H1 (cell line): ENCODE measurements at regions not wholly inside any gene's neighbourhood (a gene's known extent, or its start where the extent isn't known, plus 50 kb on each side); places are given as distances from the start of the nearest gene placed in this dataset.

Experiments used
- CTCF ChIA-PET: fragments of 300-600 bp; sonication (Branson Sonifier 250); formaldehyde crosslinking; loops from one replicate; lab custom pipeline; 2021; ENCODE audit not compliant: partially characterized antibody; lab: Charles Lee
- POLR2A ChIA-PET: fragments of 300-600 bp; sonication (Branson Sonifier 250); formaldehyde crosslinking; loops from one replicate; lab custom pipeline; 2021; ENCODE audit warnings: inconsistent platforms; ENCODE audit not compliant: partially characterized antibody; lab: Charles Lee
- DNase-seq, 2 experiments: peaks; one replicate each; pipeline versions ENCODE4 v3.0.0 to v3.0.0-alpha.2; 2010 to 2022; ENCODE audit warnings: low spot score in 2 of 2, low read depth in 1 of 2, mixed read lengths in 1 of 2
- FAIRE-seq: peaks from 2 replicates; lab custom pipeline; 2011; peaks lifted over from hg19 to GRCh38; lab: Jason Lieb, UNC
- H2AFZ ChIP-seq: 2 replicates; pipeline ENCODE4 v1.8.1; 2012; ENCODE audit warnings: low read length, inconsistent platforms
- H2AK5ac ChIP-seq: 2 replicates; pipeline ENCODE4 v1.6.1; 2013; ENCODE audit warnings: low read depth, low read length
- H2BK120ac ChIP-seq: replicated peaks from 2 replicates; pipeline ENCODE3; 2013; ENCODE audit warnings: low read depth, low read length, inconsistent platforms
- H2BK12ac ChIP-seq: 2 replicates; pipeline ENCODE4 v1.6.1; 2013; ENCODE audit warnings: low read depth, low read length
- H2BK15ac ChIP-seq: 2 replicates; pipeline ENCODE4 v1.6.1; 2013; ENCODE audit warnings: low read length
- H2BK20ac ChIP-seq: 2 replicates; pipeline ENCODE4 v1.6.1; 2013; ENCODE audit warnings: low read length
- H2BK5ac ChIP-seq: 2 replicates; pipeline ENCODE4 v1.6.1; 2013; ENCODE audit warnings: low read depth, low read length
- H3K14ac ChIP-seq: 2 replicates; pipeline ENCODE4 v1.6.1; 2013; ENCODE audit warnings: inconsistent platforms; ENCODE audit not compliant: insufficient read length
- H3K18ac ChIP-seq: 2 replicates; pipeline ENCODE4 v1.6.1; 2013; ENCODE audit warnings: low read length; ENCODE audit errors: extremely low read depth
- H3K23ac ChIP-seq: 2 replicates; pipeline ENCODE4 v1.6.1; 2013; ENCODE audit warnings: inconsistent platforms; ENCODE audit not compliant: insufficient read length
- H3K23me2 ChIP-seq: 2 replicates; pipeline ENCODE4 v1.6.1; 2013; ENCODE audit warnings: low read depth, low read length
- H3K27ac ChIP-seq: 2 replicates; pipeline ENCODE4 v1.6.1; 2011; ENCODE audit warnings: low read depth, low read length, inconsistent platforms
- H3K27me3 ChIP-seq, 4 experiments: replicated peaks in 1 of 4; 1 replicate in 1 of 4; 2 replicates in 3 of 4; pipeline versions ENCODE4 v1.6.1 to v1.8.1; 2011 to 2013; ENCODE audit warnings: low read length in 3 of 4, mild to moderate bottlenecking in 3 of 4, inconsistent platforms in 2 of 4, mixed read lengths in 2 of 4, moderate library complexity in 1 of 4; ENCODE audit not compliant: control insufficient read depth in 3 of 4, insufficient read depth in 3 of 4; ENCODE audit errors: extremely low read depth in 1 of 4
- H3K36me3 ChIP-seq, 4 experiments: 2 replicates each; pipeline versions ENCODE4 v1.6.1 to v1.8.1; 2011 to 2013; ENCODE audit warnings: mild to moderate bottlenecking in 4 of 4, low read length in 3 of 4, moderate library complexity in 2 of 4, control low read depth in 1 of 4, inconsistent platforms in 1 of 4; ENCODE audit not compliant: insufficient read depth in 4 of 4, control insufficient read depth in 2 of 4
- H3K4ac ChIP-seq: replicated peaks from 2 replicates; pipeline ENCODE3; 2013; ENCODE audit warnings: low read length, low read depth, mixed read lengths, inconsistent platforms; ENCODE audit not compliant: insufficient read length
- H3K4me1 ChIP-seq, 4 experiments: replicated peaks in 1 of 4; 1 replicate in 1 of 4; 2 replicates in 3 of 4; pipeline versions ENCODE4 v1.6.1 to v1.8.1; 2011 to 2013; ENCODE audit warnings: low read length in 3 of 4, inconsistent platforms in 2 of 4, mixed read lengths in 1 of 4; ENCODE audit not compliant: insufficient read depth in 4 of 4, control insufficient read depth in 3 of 4
- H3K4me2 ChIP-seq, 2 experiments: 2 replicates each; pipeline versions ENCODE4 v1.6.1 to v1.8.1; 2011 to 2013; ENCODE audit warnings: low read depth in 2 of 2, low read length in 2 of 2, control low read depth in 1 of 2, inconsistent platforms in 1 of 2, mild to moderate bottlenecking in 1 of 2; ENCODE audit not compliant: insufficient read depth in 1 of 2
- H3K4me3 ChIP-seq, 4 experiments: fragments of 200-600, 300-600 bp in 1 of 4; sonication (generic), shearing (Covaris generic), sonication (Bioruptor Twin) in 1 of 4; 2 replicates each; pipeline versions ENCODE4 v1.5.1 to v1.8.1; 2011 to 2016; ENCODE audit warnings: low read length in 4 of 4, low read depth in 3 of 4, control low read depth in 2 of 4, inconsistent platforms in 2 of 4, mild to moderate bottlenecking in 2 of 4, mixed read lengths in 1 of 4, moderate library complexity in 1 of 4; ENCODE audit not compliant: insufficient read depth in 2 of 4; ENCODE audit errors: extremely low read depth in 1 of 4
- H3K56ac ChIP-seq: replicated peaks from 2 replicates; pipeline ENCODE3; 2013; ENCODE audit warnings: low read depth, mild to moderate bottlenecking, mixed read lengths, low read length, inconsistent platforms; ENCODE audit not compliant: insufficient read length
- H3K79me1 ChIP-seq: 2 replicates; pipeline ENCODE4 v1.6.1; 2013; ENCODE audit warnings: low read depth, low read length, control low read depth
- H3K79me2 ChIP-seq, 2 experiments: 2 replicates each; pipeline versions ENCODE4 v1.6.1 to v1.8.1; 2012 to 2013; ENCODE audit warnings: low read length in 2 of 2, mild to moderate bottlenecking in 2 of 2, inconsistent platforms in 1 of 2; ENCODE audit not compliant: insufficient read depth in 2 of 2, control insufficient read depth in 1 of 2
- H3K9ac ChIP-seq, 4 experiments: replicated peaks in 1 of 4; 1 replicate in 1 of 4; 2 replicates in 3 of 4; pipeline versions ENCODE4 v1.6.1 to v1.8.1; 2011 to 2013; ENCODE audit warnings: low read depth in 3 of 4, low read length in 3 of 4, control low read depth in 2 of 4, mild to moderate bottlenecking in 2 of 4, moderate library complexity in 2 of 4, inconsistent platforms in 1 of 4; ENCODE audit errors: extremely low read depth in 1 of 4
- H3K9me3 ChIP-seq, 2 experiments: 2 replicates each; pipeline versions ENCODE4 v1.6.1 to v1.8.1; 2012 to 2013; ENCODE audit warnings: mild to moderate bottlenecking in 2 of 2, moderate library complexity in 2 of 2, control low read depth in 1 of 2, inconsistent platforms in 1 of 2, low read depth in 1 of 2, low read length in 1 of 2, mixed read lengths in 1 of 2; ENCODE audit not compliant: insufficient read depth in 2 of 2
- H4K20me1 ChIP-seq, 2 experiments: replicated peaks in 1 of 2; 2 replicates each; pipeline versions ENCODE3 to v1.8.1; 2011 to 2013; ENCODE audit warnings: inconsistent platforms in 2 of 2, low read length in 2 of 2, mild to moderate bottlenecking in 1 of 2; ENCODE audit not compliant: insufficient read depth in 2 of 2, control insufficient read depth in 1 of 2
- H4K5ac ChIP-seq: 2 replicates; pipeline ENCODE4 v1.6.1; 2013; ENCODE audit warnings: low read length, low read depth, mixed read lengths, inconsistent platforms; ENCODE audit not compliant: insufficient read length
- H4K8ac ChIP-seq: 2 replicates; pipeline ENCODE4 v1.8.0; 2013; ENCODE audit warnings: mild to moderate bottlenecking, moderate library complexity, low read length, inconsistent platforms; ENCODE audit not compliant: insufficient read depth; ENCODE audit errors: extremely low read depth
- H4K91ac ChIP-seq: replicated peaks from 2 replicates; pipeline ENCODE3; 2013; ENCODE audit warnings: low read length, mixed read lengths, inconsistent platforms; ENCODE audit not compliant: insufficient read length
- SIRT6 ChIP-seq: IDR thresholded peaks from one replicate; pipeline ENCODE4 v1.7.1; 2012; ENCODE audit warnings: low read length, inconsistent platforms
- WGBS, 2 experiments: shearing (Covaris generic) in 1 of 2; methylation state at CpG; one replicate each; pipeline versions ENCODE4 v1.1.6 to v1.1.7; 2013 to 2015; ENCODE audit warnings: low lambda C conversion rate in 2 of 2, mixed read lengths in 2 of 2, inconsistent platforms in 1 of 2, low coverage in 1 of 2, missing lambda C conversion rate in 1 of 2; ENCODE audit not compliant: insufficient replicate concordance in 2 of 2, insufficient coverage in 1 of 2, insufficient read length in 1 of 2; ENCODE audit errors: extremely low coverage in 1 of 2, missing lambda C conversion rate in 1 of 2; 5-methylcytosine and 5-hydroxymethylcytosine counted together

DNA sequence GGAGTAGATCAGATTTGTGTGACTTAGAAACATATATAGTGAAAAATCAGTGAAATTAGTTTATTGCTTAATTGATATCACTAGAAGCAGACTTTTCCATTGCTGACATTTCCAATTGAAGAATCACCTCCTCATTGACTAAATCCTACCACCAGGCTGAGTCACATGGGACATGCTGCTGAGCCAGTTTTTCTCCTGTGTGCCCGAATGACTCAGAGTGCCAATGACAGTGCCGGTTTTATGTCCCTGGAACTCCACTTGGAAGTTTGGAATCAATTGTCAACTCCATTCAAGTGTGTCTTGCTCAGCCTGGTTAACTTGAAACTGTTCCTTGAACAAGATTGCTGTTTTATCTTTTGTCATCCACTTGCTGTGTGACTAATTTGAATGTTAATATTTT is 316.1 kb upstream of the PRDM1 start:
- ChIA-PET CTCF (no interaction called here), POLR2A (no interaction called here)
- H3K18ac ChIP-seq: no peak overlapping the region
- H3K4ac ChIP-seq: no peak overlapping the region
- no peaks in the 10 kb centered on the region for H3K23me2 ChIP-seq
- H3K27me3 ChIP-seq: no peaks in the 10 kb centered on the region
- WGBS, 2 experiments: 88% methylated on average over 2 of the region's 2 CpGs; no CpG with 5 or more reads in 1 of the 2 experiments
- H2BK120ac ChIP-seq: no peak overlapping the region
- no peak overlapping the region for H3K56ac ChIP-seq
- H3K36me3 ChIP-seq: no peaks in the 10 kb centered on the region
- H3K4me3 ChIP-seq: no peak overlapping the region
- no peak for FAIRE-seq
- H2BK5ac ChIP-seq: no peak overlapping the region
- H4K91ac ChIP-seq: no peak overlapping the region
- no peak overlapping the region for H2BK15ac ChIP-seq
- no peak overlapping the region for H2AFZ ChIP-seq
- H3K79me1 ChIP-seq: no peaks in the 10 kb centered on the region
- no peak for DNase-seq
- H4K5ac ChIP-seq: no peak overlapping the region
- no peaks in the 10 kb centered on the region for H3K79me2 ChIP-seq
- no peak overlapping the region for H3K14ac ChIP-seq
- no peak overlapping the region for H2AK5ac ChIP-seq
- no peak overlapping the region for H3K4me2 ChIP-seq
- no peak overlapping the region for H2BK20ac ChIP-seq
- no peak overlapping the region for H3K27ac ChIP-seq
- H3K23ac ChIP-seq: no peak overlapping the region
- H3K4me1 ChIP-seq: no peaks in the 10 kb centered on the region
- TF ChIP-seq SIRT6: no peak
- H4K20me1 ChIP-seq: no peaks in the 10 kb centered on the region
- 0 out of 4 replicates have a peak, but pooled peaks cover 0 to 4% of the 10 kb centered on the region in 2 experiments for H3K9me3 ChIP-seq
- no peak overlapping the region for H4K8ac ChIP-seq
- no peak overlapping the region for H3K9ac ChIP-seq
- H2BK12ac ChIP-seq: no peak overlapping the region
